ENCODE measurements at regions not wholly inside any gene's neighbourhood (a gene's known extent, or its start where the extent isn't known, plus 50 kb on each side); places are given as distances from the start of the nearest gene placed in this dataset.

DNA sequence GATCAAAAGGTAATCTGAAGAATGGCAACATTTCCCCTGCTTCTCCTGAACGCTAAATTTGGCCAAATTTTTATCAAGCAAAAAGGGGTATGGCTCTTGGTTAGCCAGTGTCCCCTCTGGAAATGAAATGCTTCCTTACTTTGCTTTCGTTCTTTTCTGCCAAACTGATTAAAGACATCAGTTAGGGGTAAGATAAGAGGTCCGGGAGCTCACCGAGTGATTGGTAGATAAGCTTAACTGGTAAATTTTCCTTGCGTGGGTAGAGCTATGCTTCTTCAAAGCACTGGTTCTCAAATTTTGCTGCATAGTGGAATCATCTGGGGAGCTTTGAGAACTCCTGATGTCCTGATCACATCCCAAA, 62.7 kb upstream of the MAPRE2 start:
- DNase-seq (ENCODE audit: low read depth in 2 of 2), result no peak

DNA sequence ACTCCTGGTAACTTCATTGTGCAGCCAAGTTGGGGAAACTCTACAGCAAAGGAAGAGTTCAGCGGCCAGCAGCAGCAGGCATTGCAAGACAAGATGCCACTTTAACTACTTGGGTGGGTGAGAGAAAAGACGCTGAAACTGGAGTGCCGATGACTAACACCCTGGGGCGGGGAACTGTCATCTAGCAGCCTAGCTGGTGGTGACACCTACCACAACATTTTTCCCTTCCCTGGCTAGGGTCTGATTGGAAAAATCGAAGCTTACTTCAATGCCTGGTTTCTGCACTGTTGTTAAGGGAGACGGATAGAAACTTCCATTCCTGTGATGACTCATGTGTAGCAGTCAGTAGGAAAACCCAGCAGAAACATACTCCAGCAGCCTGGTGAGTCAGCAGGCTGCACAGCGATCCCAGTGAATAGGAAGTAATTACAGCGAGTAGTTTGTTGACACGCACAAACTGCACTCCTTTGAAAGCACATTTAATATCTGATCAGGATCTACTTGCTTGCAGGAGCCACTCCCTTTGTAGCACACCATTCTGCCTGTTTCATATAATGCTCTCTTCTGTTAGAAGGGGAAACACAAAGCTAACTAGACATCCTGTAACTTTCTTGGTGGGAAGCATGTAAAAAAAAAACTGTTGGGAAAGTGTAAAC, 62.1 kb upstream of the MAPRE2 start:
- DNase-seq (ENCODE audit: low read depth in 2 of 2), result peak; percentile 64 to 75

DNA sequence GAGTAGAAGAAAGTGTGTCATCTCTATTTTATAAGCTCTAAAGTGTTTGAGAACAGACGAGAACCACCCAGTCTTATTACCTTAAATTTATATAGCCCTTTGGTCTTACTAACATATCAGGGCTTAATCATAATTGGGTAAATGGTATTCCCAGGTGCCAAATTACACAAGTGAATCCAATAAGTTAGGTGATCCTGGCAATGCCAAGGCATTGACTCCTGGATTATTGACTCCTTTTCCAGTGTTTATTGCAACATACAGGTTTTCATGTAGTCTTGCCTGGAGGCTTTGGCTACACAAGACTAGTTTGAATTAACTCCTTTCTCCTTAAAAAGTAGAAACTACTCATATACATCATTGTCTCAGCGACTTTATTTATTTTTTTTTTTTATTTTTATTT, 59.7 kb upstream of the MAPRE2 start:
- no peak for DNase-seq (ENCODE audit: low read depth in 2 of 2)

DNA sequence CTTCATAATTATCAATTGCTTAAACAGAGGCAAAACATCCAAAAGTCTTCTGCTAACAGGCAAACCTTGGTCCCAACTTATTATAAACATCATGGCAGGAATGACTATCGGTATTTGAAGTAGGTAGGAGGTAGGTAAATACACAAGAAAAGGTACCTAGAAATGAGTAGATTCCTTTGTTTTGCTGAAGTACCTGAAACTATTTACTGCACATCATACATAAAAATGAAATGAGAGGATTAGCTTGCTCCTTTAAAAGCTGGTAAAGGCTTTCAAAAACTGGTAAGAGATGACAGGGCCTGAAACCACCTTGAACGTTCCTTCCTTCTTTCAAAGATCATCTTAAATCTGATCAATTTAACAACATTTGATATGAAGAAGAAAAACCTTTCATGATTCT, 55.2 kb upstream of the MAPRE2 start:
- DNase-seq (ENCODE audit: low read depth in 2 of 2), result no peak

DNA sequence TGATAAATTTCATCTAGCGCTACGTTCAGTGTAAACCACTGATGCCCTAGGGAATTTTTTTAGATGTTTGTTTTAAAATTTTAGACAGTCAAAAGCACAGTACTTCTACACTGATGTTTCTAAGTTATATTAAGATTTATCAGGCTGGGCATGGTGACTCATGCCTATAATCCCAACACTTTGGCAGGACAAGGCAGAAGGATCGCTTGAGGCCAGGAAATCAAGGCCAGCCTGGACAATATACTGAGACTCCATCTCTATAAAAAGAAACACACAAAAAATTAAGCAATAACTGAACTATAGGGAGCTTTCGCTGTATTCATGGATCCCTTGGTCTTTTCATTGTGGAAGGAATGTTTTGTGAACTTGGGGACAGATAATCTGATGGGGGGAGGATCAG, 50.6 kb upstream of the MAPRE2 start:
- DNase-seq (ENCODE audit: low read depth in 2 of 2), result no peak

DNA sequence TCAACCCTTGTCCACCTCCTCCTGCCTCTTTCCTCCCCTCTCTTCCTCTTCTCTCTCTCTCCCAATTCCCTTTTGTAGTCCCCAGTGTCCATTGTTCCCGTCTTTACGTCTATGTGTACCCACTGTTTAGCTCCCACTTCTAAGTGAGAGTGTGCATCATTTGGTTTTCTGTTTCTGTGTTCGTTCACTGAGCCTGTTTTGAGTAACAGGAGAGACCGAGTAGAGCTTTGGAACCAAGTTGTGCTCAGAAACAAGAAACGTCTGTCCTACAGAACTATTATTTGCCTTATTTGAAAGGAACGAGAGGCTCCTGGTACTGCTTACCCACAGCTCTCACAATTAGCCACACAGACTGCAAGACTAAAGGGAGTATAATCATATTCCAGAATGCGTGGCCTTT, 50.1 kb upstream of the MAPRE2 start:
- DNase-seq (ENCODE audit: low read depth in 2 of 2), result no peak

All from stimulated activated CD4-positive, alpha-beta T cell treated with anti-CD3 and anti-CD28 coated beads, Interleukin-12 subunit alpha, Interleukin-12 subunit beta, amount 100 ng/mL, for 24 hours (primary cell).